Tibial nerve (tissue), 4 donors: ENCODE measurements at regions not wholly inside any gene's neighbourhood (a gene's known extent, or its start where the extent isn't known, plus 50 kb on each side); places are given as distances from the start of the nearest gene placed in this dataset.

Source experiments
- DNase-seq, 2 donors: peaks; one replicate each; pipeline ENCODE4 v3.0.0-alpha.2; 2019; ENCODE audit warnings: low spot score in 2 of 2
- H3K27ac ChIP-seq, 4 donors: fragments of 200-600 bp; sonication (generic) in 3 of 4; one replicate each; pipeline ENCODE4 v1.5.1; 2017 to 2019; ENCODE audit warnings: mild to moderate bottlenecking in 1 of 4
- H3K27me3 ChIP-seq, 2 donors: fragments of 200-600 bp; sonication (generic) in 1 of 2; one replicate each; pipeline versions ENCODE4 v1.5.1 to v1.6.0; 2017 to 2019
- H3K36me3 ChIP-seq, 3 donors: fragments of 200-600 bp; sonication (generic); one replicate each; pipeline ENCODE4 v1.5.1; 2018 to 2019
- H3K4me1 ChIP-seq, 4 donors: fragments of 200-600 bp; sonication (generic) in 3 of 4; one replicate each; pipeline ENCODE4 v1.5.1; 2017 to 2019
- H3K4me3 ChIP-seq, 4 donors: fragments of 200-600 bp; sonication (generic) in 3 of 4; one replicate each; pipeline ENCODE4 v1.5.1; 2017 to 2019; ENCODE audit warnings: mild to moderate bottlenecking in 1 of 4, moderate library complexity in 1 of 4
- H3K9me3 ChIP-seq, 4 donors: fragments of 200-600 bp; sonication (generic) in 3 of 4; one replicate each; pipeline ENCODE4 v1.5.1; 2017 to 2019
- EP300 ChIP-seq, 2 donors: sonication (generic); formaldehyde crosslinking; IDR thresholded peaks; one replicate each; pipeline ENCODE4 v1.6.1; 2017; ENCODE audit warnings: antibody characterized with exemption in 2 of 2, mild to moderate bottlenecking in 1 of 2
- POLR2A ChIP-seq, 2 donors: fragments of 450-650 bp; IDR thresholded peaks; one replicate each; pipeline ENCODE4 v1.6.1; 2017; ENCODE audit warnings: antibody characterized with exemption in 2 of 2, mild to moderate bottlenecking in 2 of 2, moderate library complexity in 2 of 2
- WGBS, 2 donors: methylation state at CpG; one replicate each; pipeline ENCODE4 v1.1.5; 2018; 5-methylcytosine and 5-hydroxymethylcytosine counted together
- TF ChIP-seq, protein P1 (sequence below), 5 experiments: fragments of 200-600 bp in 3 of 5; fragments of 450-650 bp in 2 of 5; sonication (generic) in 3 of 5; IDR thresholded peaks; one replicate each; pipeline ENCODE4 v1.5.1; 2016 to 2019; ENCODE audit warnings: antibody characterized with exemption in 5 of 5, mild to moderate bottlenecking in 3 of 5, moderate library complexity in 2 of 5

DNA sequence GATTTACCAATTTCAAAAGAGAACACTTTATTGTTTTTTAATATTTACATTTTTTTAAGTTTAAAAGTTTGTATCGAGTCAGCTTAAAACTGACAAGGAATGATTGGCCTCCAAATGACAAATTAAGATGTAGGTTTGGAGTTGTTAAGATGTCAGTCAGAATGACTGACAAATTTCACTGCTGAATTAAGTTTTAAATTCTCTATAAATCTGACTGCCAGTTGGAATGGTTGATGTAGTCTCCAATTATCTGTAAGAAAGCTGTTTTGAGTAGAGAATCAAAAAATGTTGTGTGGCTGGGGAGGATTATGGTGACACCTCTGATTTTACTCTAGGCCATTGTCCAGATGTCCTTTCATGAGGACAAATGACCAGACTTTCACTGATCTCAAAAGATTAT lies 165.3 kb upstream of the CDH20 start:
- no peak for TF ChIP-seq EP300 (IDR thresholded peaks at IDR 0.05)
- TF ChIP-seq POLR2A (IDR thresholded peaks at IDR 0.05): no peak
- TF ChIP-seq, protein P1, sequence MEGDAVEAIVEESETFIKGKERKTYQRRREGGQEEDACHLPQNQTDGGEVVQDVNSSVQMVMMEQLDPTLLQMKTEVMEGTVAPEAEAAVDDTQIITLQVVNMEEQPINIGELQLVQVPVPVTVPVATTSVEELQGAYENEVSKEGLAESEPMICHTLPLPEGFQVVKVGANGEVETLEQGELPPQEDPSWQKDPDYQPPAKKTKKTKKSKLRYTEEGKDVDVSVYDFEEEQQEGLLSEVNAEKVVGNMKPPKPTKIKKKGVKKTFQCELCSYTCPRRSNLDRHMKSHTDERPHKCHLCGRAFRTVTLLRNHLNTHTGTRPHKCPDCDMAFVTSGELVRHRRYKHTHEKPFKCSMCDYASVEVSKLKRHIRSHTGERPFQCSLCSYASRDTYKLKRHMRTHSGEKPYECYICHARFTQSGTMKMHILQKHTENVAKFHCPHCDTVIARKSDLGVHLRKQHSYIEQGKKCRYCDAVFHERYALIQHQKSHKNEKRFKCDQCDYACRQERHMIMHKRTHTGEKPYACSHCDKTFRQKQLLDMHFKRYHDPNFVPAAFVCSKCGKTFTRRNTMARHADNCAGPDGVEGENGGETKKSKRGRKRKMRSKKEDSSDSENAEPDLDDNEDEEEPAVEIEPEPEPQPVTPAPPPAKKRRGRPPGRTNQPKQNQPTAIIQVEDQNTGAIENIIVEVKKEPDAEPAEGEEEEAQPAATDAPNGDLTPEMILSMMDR (IDR thresholded peaks at IDR 0.05): no peak
- WGBS, 2 donors: 82 to 93% methylated on average over 1 of the region's 1 CpG

DNA sequence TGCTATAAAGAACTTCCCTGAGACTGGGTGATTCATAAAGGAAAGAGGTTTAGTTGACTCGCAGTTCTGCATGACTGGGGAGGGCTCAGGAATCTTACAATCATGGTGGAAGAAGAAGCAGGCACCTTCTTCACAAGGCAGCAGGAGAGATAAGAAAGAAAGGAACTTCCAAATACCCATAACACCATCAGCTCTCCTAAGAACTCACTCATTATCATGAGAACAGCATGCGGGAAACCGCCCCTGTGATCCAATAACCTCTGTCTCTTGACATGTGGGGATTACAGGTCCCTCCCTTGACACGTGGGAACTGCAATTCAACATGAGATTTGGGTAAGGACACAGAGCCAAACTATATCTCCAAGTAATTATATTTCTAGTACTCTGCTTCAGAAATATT lies 163.8 kb upstream of the CDH20 start:
- H3K27ac ChIP-seq: no peak overlapping the region
- WGBS, 2 donors: 71 to 80% methylated on average over 4 of the region's 4 CpGs
- H3K36me3 ChIP-seq: no peaks in the 10 kb centered on the region
- H3K9me3 ChIP-seq: no peaks in the 10 kb centered on the region
- H3K4me1 ChIP-seq: no peaks in the 10 kb centered on the region
- DNase-seq: no peak
- H3K4me3 ChIP-seq: no peak overlapping the region
- H3K27me3 ChIP-seq: no peaks in the 10 kb centered on the region
- TF ChIP-seq EP300 (IDR thresholded peaks at IDR 0.05): no peak
- no peak for TF ChIP-seq POLR2A (IDR thresholded peaks at IDR 0.05)
- TF ChIP-seq, protein P1 (IDR thresholded peaks at IDR 0.05): no peak

More for the DNA sequence above, 165.3 kb upstream of the CDH20 start:
- DNase-seq: no peak
- Histone ChIP-seq H3K27ac (no peak overlapping the region), H3K4me1 (no peaks in the 10 kb centered on the region), H3K27me3 (no peaks in the 10 kb centered on the region), H3K36me3 (no peaks in the 10 kb centered on the region), H3K9me3 (no peaks in the 10 kb centered on the region), H3K4me3 (no peak overlapping the region)

DNA sequence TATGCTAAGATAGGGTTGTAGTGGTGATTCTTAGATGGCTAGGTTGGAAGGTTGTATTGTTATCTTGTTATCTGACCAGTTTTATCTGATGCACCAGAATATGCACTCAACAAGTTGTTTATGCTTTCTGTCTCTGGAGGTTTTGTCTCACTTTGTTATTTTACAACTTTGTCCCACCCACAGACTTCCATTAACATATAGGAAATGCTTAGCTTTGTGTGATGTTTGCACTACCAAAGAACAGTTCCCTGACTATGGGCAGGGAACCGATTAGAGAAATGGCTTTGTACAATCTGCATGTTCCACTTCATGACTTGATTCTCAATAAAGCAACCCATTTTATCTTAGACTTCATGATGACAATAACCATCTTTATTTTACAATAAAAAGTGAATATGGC lies 160.6 kb upstream of the CDH20 start:
- Histone ChIP-seq H3K36me3 (no peaks in the 10 kb centered on the region), H3K4me3 (no peak overlapping the region), H3K4me1 (no peaks in the 10 kb centered on the region), H3K27me3 (no peaks in the 10 kb centered on the region), H3K9me3 (no peaks in the 10 kb centered on the region), H3K27ac (no peak overlapping the region)
- WGBS, 2 donors: 67 to 81% methylated on average over 1 of the region's 1 CpG
- TF ChIP-seq, protein P1 (IDR thresholded peaks at IDR 0.05): no peak
- no peak for TF ChIP-seq EP300 (IDR thresholded peaks at IDR 0.05)
- TF ChIP-seq POLR2A (IDR thresholded peaks at IDR 0.05): no peak
- no peak for DNase-seq

DNA sequence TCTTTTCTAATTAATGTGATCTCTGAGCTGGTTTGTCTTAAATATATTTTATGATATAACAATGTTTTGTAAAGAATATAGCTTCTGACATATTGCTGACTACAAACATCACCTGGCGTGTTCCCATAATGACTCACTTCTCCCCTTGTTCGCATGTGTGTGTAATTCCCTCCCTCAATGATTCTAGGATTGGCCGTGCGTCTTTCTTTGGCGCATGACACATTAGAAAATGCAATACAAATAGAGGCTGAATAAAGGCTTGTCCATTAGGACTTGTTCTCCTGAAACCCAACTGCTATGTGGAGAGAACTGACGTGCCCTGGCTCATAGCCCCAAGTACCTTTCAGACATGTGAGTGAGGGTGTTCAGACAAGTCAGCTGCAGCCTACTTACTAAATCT lies 159.7 kb upstream of the CDH20 start:
- no peak for TF ChIP-seq POLR2A (IDR thresholded peaks at IDR 0.05)
- TF ChIP-seq, protein P1 (IDR thresholded peaks at IDR 0.05): no peak
- no peak for TF ChIP-seq EP300 (IDR thresholded peaks at IDR 0.05)
- Histone ChIP-seq H3K4me3 (no peak overlapping the region), H3K4me1 (no peaks in the 10 kb centered on the region), H3K36me3 (no peaks in the 10 kb centered on the region), H3K27ac (no peak overlapping the region), H3K27me3 (no peaks in the 10 kb centered on the region), H3K9me3 (no peaks in the 10 kb centered on the region)
- WGBS, 2 donors: 87 to 94% methylated on average over 6 of the region's 6 CpGs
- DNase-seq: no peak

DNA sequence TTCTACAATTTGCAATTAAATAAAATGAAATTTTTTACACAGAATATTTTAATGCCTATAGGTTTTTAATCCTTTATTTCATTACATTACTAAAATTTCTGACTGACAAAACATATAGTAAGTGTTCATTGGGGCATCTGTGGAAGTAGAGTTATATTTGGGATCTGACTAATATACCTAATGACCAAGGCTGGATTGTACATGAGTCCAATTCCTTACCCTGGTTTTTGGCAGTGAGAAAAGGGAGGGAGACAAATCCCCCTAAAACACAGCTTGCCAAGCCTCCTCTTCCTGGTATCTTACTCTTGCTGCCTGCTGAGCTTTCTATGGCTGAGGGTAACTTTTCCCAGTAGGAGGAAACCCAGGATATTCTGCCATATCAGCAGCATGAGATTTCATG lies 149.4 kb upstream of the CDH20 start:
- Histone ChIP-seq H3K4me3 (no peak overlapping the region), H3K27ac (no peak overlapping the region), H3K4me1 (no peaks in the 10 kb centered on the region), H3K9me3 (no peaks in the 10 kb centered on the region), H3K36me3 (no peaks in the 10 kb centered on the region), H3K27me3 (no peaks in the 10 kb centered on the region)
- TF ChIP-seq, protein P1 (IDR thresholded peaks at IDR 0.05): no peak
- TF ChIP-seq POLR2A (IDR thresholded peaks at IDR 0.05) (no peak), EP300 (IDR thresholded peaks at IDR 0.05) (no peak)
- no peak for DNase-seq
